Vagina (tissue), 2 donors: ENCODE measurements at regions not wholly inside any gene's neighbourhood (a gene's known extent, or its start where the extent isn't known, plus 50 kb on each side); places are given as distances from the start of the nearest gene placed in this dataset.

Experiments used
- DNase-seq, 2 donors: peaks; one replicate each; pipeline ENCODE4 v3.0.0-alpha.2; 2017; ENCODE audit errors: extremely low spot score in 2 of 2
- H3K27ac ChIP-seq: fragments of 200-600 bp; sonication (generic); one replicate; pipeline ENCODE4 v1.5.1; 2019
- H3K27me3 ChIP-seq: fragments of 200-600 bp; sonication (generic); one replicate; pipeline ENCODE4 v1.5.1; 2019
- H3K36me3 ChIP-seq, 2 donors: fragments of 200-600 bp; sonication (generic); one replicate each; pipeline ENCODE4 v1.5.1; 2017 to 2019
- H3K4me1 ChIP-seq: fragments of 200-600 bp; sonication (generic); one replicate; pipeline ENCODE4 v1.5.1; 2019
- H3K4me3 ChIP-seq, 2 donors: fragments of 200-600 bp; sonication (generic); 1 replicate in 1 of 2; 2 replicates in 1 of 2; pipeline ENCODE4 v1.5.1; 2016 to 2019
- H3K9me3 ChIP-seq: fragments of 200-600 bp; sonication (generic); one replicate; pipeline ENCODE4 v1.5.1; 2019
- POLR2A ChIP-seq, 2 donors: fragments of 450-650 bp; IDR thresholded peaks; one replicate each; pipeline ENCODE4 v1.6.1; 2017; ENCODE audit warnings: antibody characterized with exemption in 2 of 2, mild to moderate bottlenecking in 2 of 2, moderate library complexity in 2 of 2
- POLR2AphosphoS5 ChIP-seq, 2 donors: sonication (generic); formaldehyde crosslinking; IDR thresholded peaks; one replicate each; pipeline ENCODE4 v1.9.0; 2017; ENCODE audit warnings: antibody characterized with exemption in 2 of 2, mild to moderate bottlenecking in 2 of 2, low read depth in 1 of 2; ENCODE audit not compliant: insufficient read depth in 1 of 2
- intact Hi-C: fragments of 100-400 bp; cut with DNase I; formaldehyde crosslinking; loops from one replicate; pipeline ENCODE4 v1.15.1; 2023
- TF ChIP-seq, protein P1 (sequence below), 3 experiments: fragments of 450-650 bp in 2 of 3; fragments of 200-600 bp in 1 of 3; sonication (generic) in 1 of 3; IDR thresholded peaks; one replicate each; pipeline ENCODE4 v1.5.1; 2017 to 2019; ENCODE audit warnings: antibody characterized with exemption in 3 of 3, mild to moderate bottlenecking in 2 of 3, moderate library complexity in 2 of 3

DNA sequence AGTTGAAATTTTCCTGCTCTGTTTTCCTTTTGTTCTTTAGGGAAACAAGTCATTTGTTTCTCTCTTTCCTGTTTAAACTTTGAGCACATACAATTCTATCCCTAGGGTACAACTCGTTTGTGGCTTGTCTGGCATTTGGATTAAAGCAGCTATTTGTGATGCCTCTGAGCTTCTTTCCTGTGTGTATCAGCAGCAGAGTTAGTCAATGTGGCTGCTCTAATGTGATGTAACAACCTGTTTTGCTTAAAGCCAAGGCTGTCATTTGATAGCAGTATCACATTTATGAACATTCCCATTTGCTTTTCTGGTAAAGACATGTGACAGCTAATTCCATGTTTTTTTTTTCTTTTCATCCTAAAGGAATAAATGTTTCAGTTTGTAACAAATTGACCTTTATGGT lies 314.3 kb upstream of the CHD1 start:
- intact Hi-C loops, result no loop called here
- Histone ChIP-seq H3K4me1 (no peaks in the 10 kb centered on the region), H3K27ac (no peak overlapping the region), H3K9me3 (no peaks in the 10 kb centered on the region), H3K4me3 (no peak overlapping the region), H3K36me3 (no peaks in the 10 kb centered on the region), H3K27me3 (no peaks in the 10 kb centered on the region)
- DNase-seq, result no peak
- TF ChIP-seq, protein P1, sequence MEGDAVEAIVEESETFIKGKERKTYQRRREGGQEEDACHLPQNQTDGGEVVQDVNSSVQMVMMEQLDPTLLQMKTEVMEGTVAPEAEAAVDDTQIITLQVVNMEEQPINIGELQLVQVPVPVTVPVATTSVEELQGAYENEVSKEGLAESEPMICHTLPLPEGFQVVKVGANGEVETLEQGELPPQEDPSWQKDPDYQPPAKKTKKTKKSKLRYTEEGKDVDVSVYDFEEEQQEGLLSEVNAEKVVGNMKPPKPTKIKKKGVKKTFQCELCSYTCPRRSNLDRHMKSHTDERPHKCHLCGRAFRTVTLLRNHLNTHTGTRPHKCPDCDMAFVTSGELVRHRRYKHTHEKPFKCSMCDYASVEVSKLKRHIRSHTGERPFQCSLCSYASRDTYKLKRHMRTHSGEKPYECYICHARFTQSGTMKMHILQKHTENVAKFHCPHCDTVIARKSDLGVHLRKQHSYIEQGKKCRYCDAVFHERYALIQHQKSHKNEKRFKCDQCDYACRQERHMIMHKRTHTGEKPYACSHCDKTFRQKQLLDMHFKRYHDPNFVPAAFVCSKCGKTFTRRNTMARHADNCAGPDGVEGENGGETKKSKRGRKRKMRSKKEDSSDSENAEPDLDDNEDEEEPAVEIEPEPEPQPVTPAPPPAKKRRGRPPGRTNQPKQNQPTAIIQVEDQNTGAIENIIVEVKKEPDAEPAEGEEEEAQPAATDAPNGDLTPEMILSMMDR (IDR thresholded peaks at IDR 0.05), result no peak
- TF ChIP-seq POLR2AphosphoS5 (IDR thresholded peaks at IDR 0.05; ENCODE audit: insufficient read depth in 1 of 2, low read depth in 1 of 2) (no peak), POLR2A (IDR thresholded peaks at IDR 0.05) (no peak)

DNA sequence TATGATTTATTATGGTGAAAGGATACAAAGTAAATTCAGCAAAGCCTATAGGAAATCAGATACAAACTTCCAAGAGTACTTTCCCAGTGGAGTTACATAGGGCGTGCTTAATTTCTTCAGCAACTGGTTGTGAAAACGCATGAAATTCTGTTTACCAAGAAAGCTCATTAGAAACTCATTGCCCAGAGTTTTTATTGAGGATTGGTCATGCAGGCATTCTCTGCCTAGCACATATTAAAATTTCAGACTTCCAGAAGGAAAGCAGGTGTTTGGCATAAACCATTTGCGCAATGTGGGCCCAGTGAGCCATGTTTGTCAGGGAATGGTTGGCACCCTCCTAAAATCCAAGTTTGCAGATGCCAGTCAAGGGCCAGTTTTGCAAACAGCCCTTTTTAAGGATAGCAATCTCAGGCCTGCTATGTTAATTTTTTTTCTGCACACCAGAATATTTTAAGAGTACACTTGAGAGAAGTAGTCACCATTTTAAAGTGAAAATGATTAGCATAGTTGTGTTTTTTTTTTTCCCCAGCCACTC lies 311.1 kb upstream of the CHD1 start:
- no peak overlapping the region for H3K4me3 ChIP-seq
- intact Hi-C loops, result no loop called here
- H3K4me1 ChIP-seq, result no peaks in the 10 kb centered on the region
- TF ChIP-seq POLR2A (IDR thresholded peaks at IDR 0.05), result no peak
- TF ChIP-seq POLR2AphosphoS5 (IDR thresholded peaks at IDR 0.05; ENCODE audit: insufficient read depth in 1 of 2, low read depth in 1 of 2), result no peak
- TF ChIP-seq, protein P1 (IDR thresholded peaks at IDR 0.05), result no peak
- no peaks in the 10 kb centered on the region for H3K9me3 ChIP-seq
- H3K27ac ChIP-seq, result no peak overlapping the region
- H3K36me3 ChIP-seq, result no peaks in the 10 kb centered on the region
- no peaks in the 10 kb centered on the region for H3K27me3 ChIP-seq
- no peak for DNase-seq

DNA sequence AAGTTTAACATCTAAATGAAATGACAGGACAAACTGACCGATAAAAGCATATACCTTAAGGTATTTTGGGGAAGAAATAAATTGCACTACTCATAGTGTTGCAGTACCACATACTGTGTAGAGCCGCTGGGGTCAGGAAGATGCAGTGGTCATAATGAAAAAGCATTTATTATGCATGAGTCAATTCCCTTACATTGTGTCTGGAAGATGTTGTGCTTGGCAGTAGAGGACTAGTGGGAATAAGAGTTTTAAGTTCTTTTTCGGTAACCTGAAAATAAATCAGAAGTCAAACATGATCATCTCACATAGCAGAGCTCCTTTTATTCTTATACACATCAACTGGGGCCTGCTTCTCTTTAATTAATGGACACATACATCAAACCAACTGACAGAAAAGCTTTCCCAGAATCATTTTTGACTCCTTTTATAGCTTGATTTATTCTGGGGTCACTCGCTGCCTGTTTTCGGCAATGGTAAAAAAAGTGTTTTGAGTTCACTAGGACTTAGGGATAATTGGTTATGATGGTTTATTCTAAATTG lies 262.5 kb upstream of the CHD1 start:
- no peak for DNase-seq

DNA sequence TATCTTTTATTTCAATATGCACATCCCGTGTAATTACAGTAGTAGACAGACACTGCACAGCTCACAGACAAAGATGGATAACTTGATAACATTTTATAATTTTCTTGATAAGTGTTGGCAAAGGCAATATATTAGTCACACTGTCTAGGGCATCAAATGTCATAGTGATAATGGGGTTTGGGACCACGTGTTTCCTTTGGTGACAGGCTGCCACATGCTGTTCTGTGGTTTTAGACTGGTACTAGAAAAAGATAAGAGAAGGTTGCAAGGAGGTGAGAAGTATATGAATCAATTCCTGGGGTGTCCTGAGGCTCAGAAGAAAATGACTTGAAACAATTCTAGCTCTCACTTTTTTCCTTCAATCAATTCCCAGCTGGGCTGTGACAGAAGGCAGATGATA lies 258.8 kb upstream of the CHD1 start:
- intact Hi-C loops, result no loop called here
- Histone ChIP-seq H3K9me3 (no peaks in the 10 kb centered on the region), H3K4me3 (no peak overlapping the region), H3K27ac (no peak overlapping the region), H3K4me1 (no peaks in the 10 kb centered on the region), H3K36me3 (no peaks in the 10 kb centered on the region), H3K27me3 (no peaks in the 10 kb centered on the region)
- no peak for TF ChIP-seq POLR2AphosphoS5 (IDR thresholded peaks at IDR 0.05; ENCODE audit: insufficient read depth in 1 of 2, low read depth in 1 of 2)
- no peak for TF ChIP-seq POLR2A (IDR thresholded peaks at IDR 0.05)
- TF ChIP-seq, protein P1 (IDR thresholded peaks at IDR 0.05), result no peak
- no peak for DNase-seq

More for the DNA sequence above, 262.5 kb upstream of the CHD1 start:
- H3K27me3 ChIP-seq, result no peaks in the 10 kb centered on the region
- no peak overlapping the region for H3K27ac ChIP-seq
- no peak for TF ChIP-seq POLR2AphosphoS5 (IDR thresholded peaks at IDR 0.05; ENCODE audit: insufficient read depth in 1 of 2, low read depth in 1 of 2)
- TF ChIP-seq, protein P1 (IDR thresholded peaks at IDR 0.05), result no peak
- no peaks in the 10 kb centered on the region for H3K36me3 ChIP-seq
- H3K9me3 ChIP-seq, result no peaks in the 10 kb centered on the region
- intact Hi-C loops, result no loop called here
- no peak overlapping the region for H3K4me3 ChIP-seq
- no peaks in the 10 kb centered on the region for H3K4me1 ChIP-seq

DNA sequence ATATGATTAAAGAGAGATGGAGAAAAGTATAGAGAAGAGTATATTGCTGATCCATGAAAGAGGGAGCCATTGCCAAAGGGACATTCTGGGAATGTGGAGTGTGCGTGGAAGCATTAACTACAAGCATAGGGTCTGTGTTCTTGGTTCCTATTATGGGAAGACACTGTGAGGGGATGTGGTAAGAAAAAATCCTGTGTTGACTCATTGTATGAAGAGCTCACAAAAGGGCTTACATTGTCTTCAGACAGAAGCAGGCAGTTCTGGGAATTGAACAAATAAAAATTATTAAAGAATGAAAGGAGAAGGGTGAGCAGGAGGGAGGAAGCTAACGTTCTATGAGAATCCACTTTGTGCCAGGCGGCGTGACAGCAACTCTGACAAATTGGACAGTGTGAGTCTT lies 250.4 kb upstream of the CHD1 start:
- no peaks in the 10 kb centered on the region for H3K4me1 ChIP-seq
- intact Hi-C loops, result no loop called here
- TF ChIP-seq POLR2AphosphoS5 (IDR thresholded peaks at IDR 0.05; ENCODE audit: insufficient read depth in 1 of 2, low read depth in 1 of 2), result no peak
- TF ChIP-seq POLR2A (IDR thresholded peaks at IDR 0.05), result no peak
- TF ChIP-seq, protein P1 (IDR thresholded peaks at IDR 0.05), result no peak
- no peak overlapping the region for H3K4me3 ChIP-seq
- no peak for DNase-seq
- no peaks in the 10 kb centered on the region for H3K9me3 ChIP-seq
- no peaks in the 10 kb centered on the region for H3K36me3 ChIP-seq
- H3K27me3 ChIP-seq, result no peaks in the 10 kb centered on the region
- H3K27ac ChIP-seq, result no peak overlapping the region
